Kidney (tissue), 13 donors: ENCODE measurements at regions not wholly inside any gene's neighbourhood (a gene's known extent, or its start where the extent isn't known, plus 50 kb on each side); places are given as distances from the start of the nearest gene placed in this dataset.

Experiments
- DNase-seq, 5 donors: peaks; one replicate each; pipeline ENCODE4 v3.0.0-alpha.2; 2013 to 2020
- FAIRE-seq: peaks from 2 replicates; lab custom pipeline; 2012; peaks lifted over from hg19 to GRCh38; lab: Jason Lieb, UNC
- H3K27ac ChIP-seq, 2 donors: one replicate each; pipeline ENCODE4 v1.7.0; 2013; ENCODE audit warnings: low read depth in 2 of 2, low read length in 2 of 2, inconsistent platforms in 1 of 2
- H3K27me3 ChIP-seq: one replicate; pipeline ENCODE4 v1.7.1; 2013; ENCODE audit warnings: low read length, inconsistent platforms; ENCODE audit not compliant: control insufficient read depth, insufficient read depth
- H3K36me3 ChIP-seq, 3 donors: one replicate each; pipeline versions ENCODE4 v1.7.0 to v1.7.1; 2013; ENCODE audit warnings: low read length in 3 of 3, control low read depth in 1 of 3, inconsistent platforms in 1 of 3; ENCODE audit not compliant: insufficient read depth in 3 of 3, control insufficient read depth in 2 of 3
- H3K4me1 ChIP-seq, 3 donors: one replicate each; pipeline versions ENCODE4 v1.7.0 to v1.7.1; 2013; ENCODE audit warnings: low read length in 3 of 3, inconsistent platforms in 1 of 3, low read depth in 1 of 3; ENCODE audit not compliant: control insufficient read depth in 2 of 3, insufficient read depth in 2 of 3
- H3K4me3 ChIP-seq, 3 donors: one replicate each; pipeline versions ENCODE4 v1.7.0 to v1.8.1; 2013; ENCODE audit warnings: low read length in 3 of 3, control low read depth in 1 of 3, inconsistent platforms in 1 of 3
- H3K9ac ChIP-seq, 3 donors: one replicate each; pipeline versions ENCODE4 v1.7.0 to v1.7.1; 2013; ENCODE audit warnings: low read length in 3 of 3, control low read depth in 1 of 3, inconsistent platforms in 1 of 3
- H3K9me3 ChIP-seq, 3 donors: one replicate each; pipeline versions ENCODE4 v1.7.0 to v1.7.1; 2013; ENCODE audit warnings: low read length in 3 of 3, control low read depth in 1 of 3, inconsistent platforms in 1 of 3; ENCODE audit not compliant: control insufficient read depth in 2 of 3, insufficient read depth in 1 of 3
- intact Hi-C: fragments of 100-400 bp; cut with DNase I; formaldehyde crosslinking; loops from one replicate; pipeline ENCODE4 v1.11.1; 2022
- TF ChIP-seq, protein P1 (sequence below): IDR thresholded peaks from 3 replicates; pipeline ENCODE4 v1.5.1; 2012; ENCODE audit warnings: mild to moderate bottlenecking, moderate library complexity, borderline replicate concordance; ENCODE audit not compliant: insufficient read depth; ENCODE audit errors: extremely low read depth
- donor health status: control.
- donor health status: control.
- donor health status: control.
- donor health status: control.
- donor health status: control.
- donor health status: DM: yes; HTN: yes; CAD: no.
- donor health status: Normal renal cell carcinoma (clear cell type).

DNA sequence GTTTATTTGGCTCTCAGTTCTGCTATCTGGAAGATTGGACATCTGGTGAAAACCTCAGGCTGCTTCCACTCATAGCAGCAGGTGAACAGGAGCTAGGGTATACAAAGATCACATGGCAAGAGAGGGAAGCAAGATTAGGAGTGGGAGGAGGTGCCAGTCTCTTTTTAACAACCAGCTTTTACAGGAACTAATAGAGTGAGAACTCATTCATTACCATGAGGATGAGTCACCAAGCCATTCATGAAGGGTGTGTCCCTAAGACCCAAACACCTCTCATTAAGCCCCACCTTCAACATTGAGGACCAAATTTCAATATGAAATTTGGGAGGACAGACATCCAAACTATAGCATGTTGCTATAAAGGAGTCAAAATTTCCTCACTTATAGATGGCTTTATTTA is 85.4 kb upstream of the HCRTR2 start:
- Histone ChIP-seq H3K9ac (no peak overlapping the region), H3K4me3 (no peak overlapping the region), H3K9me3 (no peaks in the 10 kb centered on the region), H3K4me1 (no peaks in the 10 kb centered on the region), H3K36me3 (no peaks in the 10 kb centered on the region), H3K27ac (no peak overlapping the region), H3K27me3 (no peaks in the 10 kb centered on the region)
- no peak for DNase-seq
- TF ChIP-seq, protein P1, sequence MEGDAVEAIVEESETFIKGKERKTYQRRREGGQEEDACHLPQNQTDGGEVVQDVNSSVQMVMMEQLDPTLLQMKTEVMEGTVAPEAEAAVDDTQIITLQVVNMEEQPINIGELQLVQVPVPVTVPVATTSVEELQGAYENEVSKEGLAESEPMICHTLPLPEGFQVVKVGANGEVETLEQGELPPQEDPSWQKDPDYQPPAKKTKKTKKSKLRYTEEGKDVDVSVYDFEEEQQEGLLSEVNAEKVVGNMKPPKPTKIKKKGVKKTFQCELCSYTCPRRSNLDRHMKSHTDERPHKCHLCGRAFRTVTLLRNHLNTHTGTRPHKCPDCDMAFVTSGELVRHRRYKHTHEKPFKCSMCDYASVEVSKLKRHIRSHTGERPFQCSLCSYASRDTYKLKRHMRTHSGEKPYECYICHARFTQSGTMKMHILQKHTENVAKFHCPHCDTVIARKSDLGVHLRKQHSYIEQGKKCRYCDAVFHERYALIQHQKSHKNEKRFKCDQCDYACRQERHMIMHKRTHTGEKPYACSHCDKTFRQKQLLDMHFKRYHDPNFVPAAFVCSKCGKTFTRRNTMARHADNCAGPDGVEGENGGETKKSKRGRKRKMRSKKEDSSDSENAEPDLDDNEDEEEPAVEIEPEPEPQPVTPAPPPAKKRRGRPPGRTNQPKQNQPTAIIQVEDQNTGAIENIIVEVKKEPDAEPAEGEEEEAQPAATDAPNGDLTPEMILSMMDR, result no peak
- FAIRE-seq, result no peak
- intact Hi-C loops, result no loop called here

DNA sequence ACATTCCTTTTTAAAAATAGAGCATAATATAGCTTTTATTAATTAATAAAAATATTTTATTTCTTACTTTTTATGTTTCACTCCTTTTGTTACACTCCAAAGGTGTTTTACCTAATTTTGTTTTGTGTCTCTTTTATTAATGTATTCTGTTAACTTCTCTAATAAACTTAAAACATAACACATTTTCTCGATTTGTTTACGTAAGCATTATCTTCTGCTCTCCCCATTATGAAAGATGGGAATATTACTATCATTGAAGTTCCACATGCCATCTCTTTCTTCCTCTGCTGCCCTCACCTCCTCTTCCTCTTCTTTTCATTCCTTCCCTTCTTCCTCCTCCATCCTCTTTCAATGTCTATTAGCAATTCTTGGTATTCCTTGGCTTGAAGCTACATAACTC is 85.0 kb upstream of the HCRTR2 start:
- no peaks in the 10 kb centered on the region for H3K9me3 ChIP-seq
- no peak for FAIRE-seq
- no peak overlapping the region for H3K9ac ChIP-seq
- no peak for DNase-seq
- H3K36me3 ChIP-seq, result no peaks in the 10 kb centered on the region
- intact Hi-C loops, result no loop called here
- H3K27me3 ChIP-seq, result no peaks in the 10 kb centered on the region
- no peaks in the 10 kb centered on the region for H3K4me1 ChIP-seq
- TF ChIP-seq, protein P1, result no peak
- no peak overlapping the region for H3K4me3 ChIP-seq
- no peak overlapping the region for H3K27ac ChIP-seq

DNA sequence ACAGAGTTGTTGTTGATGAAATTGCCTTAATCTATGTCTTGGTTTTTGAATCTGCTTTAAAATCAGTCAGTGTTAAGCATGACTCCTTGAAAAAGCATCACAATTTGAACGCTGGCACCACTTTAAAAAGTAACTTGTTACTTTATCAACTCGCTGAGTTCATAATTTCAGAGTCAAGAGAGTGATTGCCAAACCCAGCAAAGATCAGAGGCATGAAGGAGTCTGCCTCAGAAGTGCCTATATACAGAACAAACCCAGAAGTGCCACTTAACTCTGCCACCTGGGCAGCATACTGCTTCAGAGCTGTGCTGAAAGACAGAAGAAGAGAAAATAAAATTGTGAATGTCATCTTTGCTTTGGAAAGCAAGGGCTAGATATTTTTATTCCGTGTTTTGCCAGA is 73.6 kb upstream of the HCRTR2 start:
- no peaks in the 10 kb centered on the region for H3K27me3 ChIP-seq
- H3K9ac ChIP-seq, result no peak overlapping the region
- intact Hi-C loops, result no loop called here
- H3K4me1 ChIP-seq, result no peaks in the 10 kb centered on the region
- H3K27ac ChIP-seq, result no peak overlapping the region
- H3K4me3 ChIP-seq, result no peak overlapping the region
- no peak for DNase-seq
- TF ChIP-seq, protein P1, result no peak
- no peaks in the 10 kb centered on the region for H3K36me3 ChIP-seq
- H3K9me3 ChIP-seq, result no peaks in the 10 kb centered on the region
- FAIRE-seq, result no peak

DNA sequence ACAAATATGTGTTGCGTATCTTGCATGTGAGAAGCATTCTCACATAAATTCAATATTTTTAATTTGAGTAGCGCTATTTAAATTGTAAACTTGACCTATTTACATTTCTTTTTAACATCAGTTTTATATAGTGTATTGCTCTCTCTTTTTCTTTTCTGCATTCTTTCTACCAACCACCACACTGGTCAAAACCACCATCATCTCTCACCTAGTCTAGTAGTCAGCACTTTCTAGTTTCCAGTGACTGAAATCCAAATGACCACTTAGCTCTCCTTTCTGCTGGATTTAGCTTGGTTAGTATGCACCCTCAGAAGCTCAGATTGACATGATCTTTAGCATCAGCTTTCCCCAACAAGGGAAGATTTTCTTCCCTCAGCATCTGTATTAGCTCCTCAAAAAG is 73.2 kb upstream of the HCRTR2 start:
- Histone ChIP-seq H3K27ac (no peak overlapping the region), H3K9ac (no peak overlapping the region), H3K4me1 (no peaks in the 10 kb centered on the region), H3K4me3 (no peak overlapping the region), H3K27me3 (no peaks in the 10 kb centered on the region), H3K9me3 (no peaks in the 10 kb centered on the region), H3K36me3 (no peaks in the 10 kb centered on the region)
- TF ChIP-seq, protein P1, result no peak
- FAIRE-seq (no peak), DNase-seq (no peak)
- intact Hi-C loops, result no loop called here
